SK-N-SH treated with all-trans-retinoic acid at 6 μM for 48 hours (cell line): ENCODE measurements at regions not wholly inside any gene's neighbourhood (a gene's known extent, or its start where the extent isn't known, plus 50 kb on each side); places are given as distances from the start of the nearest gene placed in this dataset.

Source experiments
- ATAC-seq: fragments of 200-7000 bp; cut with Tn5 transposase; 3 replicates; pipeline ENCODE4 v1.9.1; 2020; ENCODE audit warnings: mild to moderate bottlenecking, moderate library complexity
- ARNTL ChIP-seq: fragments of 450-650 bp; formaldehyde crosslinking; IDR thresholded peaks from 2 replicates; pipeline ENCODE4 v1.5.0; 2020; ENCODE audit warnings: low read depth, mild to moderate bottlenecking, moderate library complexity, borderline replicate concordance
- BACH2 ChIP-seq: fragments of 250-450 bp; sonication (Bioruptor Pico); IDR thresholded peaks from 2 replicates; pipeline ENCODE4 v1.9.0; 2021; ENCODE audit warnings: mild to moderate bottlenecking, borderline replicate concordance
- CREB5 ChIP-seq: fragments of 250-450 bp; sonication (Bioruptor Pico); IDR thresholded peaks from 2 replicates; pipeline ENCODE4 v1.5.1; 2020; ENCODE audit warnings: low read depth, mild to moderate bottlenecking, moderate library complexity
- CSDC2 ChIP-seq: fragments of 250-450 bp; sonication (Bioruptor Pico); IDR thresholded peaks from 2 replicates; pipeline ENCODE4 v1.5.0; 2020; ENCODE audit warnings: mild to moderate bottlenecking, moderate library complexity
- CSRNP3 ChIP-seq: fragments of 250-450 bp; sonication (Bioruptor Pico); IDR thresholded peaks from 2 replicates; pipeline ENCODE4 v1.5.1; 2021; ENCODE audit warnings: mild to moderate bottlenecking, moderate library complexity
- ESRRG ChIP-seq: fragments of 250-450 bp; sonication (Bioruptor Pico); IDR thresholded peaks from 2 replicates; pipeline ENCODE4 v1.6.1; 2021; ENCODE audit warnings: mild to moderate bottlenecking
- GLIS3 ChIP-seq: fragments of 250-450 bp; sonication (Bioruptor Pico); IDR thresholded peaks from 2 replicates; pipeline ENCODE4 v1.5.0; 2020; ENCODE audit warnings: mild to moderate bottlenecking, moderate library complexity
- ISL1 ChIP-seq: fragments of 250-450 bp; sonication (Bioruptor Pico); IDR thresholded peaks from 2 replicates; pipeline ENCODE4 v2.1.2; 2022; ENCODE audit warnings: mild to moderate bottlenecking, moderate library complexity
- OSR1 ChIP-seq: fragments of 250-450 bp; sonication (Bioruptor Pico); IDR thresholded peaks from 2 replicates; pipeline ENCODE4 v1.8.0; 2022; ENCODE audit warnings: moderate library complexity, mild to moderate bottlenecking, inconsistent platforms
- PATZ1 ChIP-seq: fragments of 250-450 bp; sonication (Bioruptor Pico); IDR thresholded peaks from 2 replicates; pipeline ENCODE4 v1.8.0; 2020; ENCODE audit warnings: mild to moderate bottlenecking, moderate library complexity, borderline replicate concordance
- POU6F1 ChIP-seq: fragments of 250-450 bp; sonication (Bioruptor Pico); IDR thresholded peaks from 2 replicates; pipeline ENCODE4 v1.8.0; 2021; ENCODE audit warnings: low read depth, mild to moderate bottlenecking, moderate library complexity, borderline replicate concordance
- PPARA ChIP-seq: fragments of 250-450 bp; sonication (Bioruptor Pico); IDR thresholded peaks from 2 replicates; pipeline ENCODE4 v1.5.0; 2020; ENCODE audit warnings: mild to moderate bottlenecking, borderline replicate concordance
- RARB ChIP-seq: fragments of 250-450 bp; sonication (Bioruptor Pico); IDR thresholded peaks from 2 replicates; pipeline ENCODE4 v1.8.0; 2021; ENCODE audit warnings: mild to moderate bottlenecking, moderate library complexity
- SNAI2 ChIP-seq: fragments of 250-450 bp; sonication (Bioruptor Pico); IDR thresholded peaks from 2 replicates; pipeline ENCODE4 v1.5.0; 2020; ENCODE audit warnings: mild to moderate bottlenecking, moderate library complexity
- TOX ChIP-seq: fragments of 250-450 bp; sonication (Bioruptor Pico); IDR thresholded peaks from 2 replicates; pipeline ENCODE4 v1.8.0; 2021; ENCODE audit warnings: mild to moderate bottlenecking, moderate library complexity, borderline replicate concordance
- ZC3H10 ChIP-seq: fragments of 250-450 bp; sonication (Bioruptor Pico); IDR thresholded peaks from 2 replicates; pipeline ENCODE4 v1.5.1; 2021; ENCODE audit warnings: mild to moderate bottlenecking, moderate library complexity
- ZFP3 ChIP-seq: fragments of 250-450 bp; sonication (Bioruptor Pico); IDR thresholded peaks from 2 replicates; pipeline ENCODE4 v1.5.0; 2020; ENCODE audit warnings: mild to moderate bottlenecking, moderate library complexity
- ZFP30 ChIP-seq: fragments of 450-650 bp; formaldehyde crosslinking; IDR thresholded peaks from 2 replicates; pipeline ENCODE4 v1.5.0; 2022; ENCODE audit warnings: mild to moderate bottlenecking, moderate library complexity
- ZNF565 ChIP-seq: fragments of 450-650 bp; formaldehyde crosslinking; conservative IDR thresholded peaks from 2 replicates; pipeline ENCODE4 v1.5.0; 2020; ENCODE audit warnings: low read depth, mild to moderate bottlenecking, moderate library complexity
- ZNF70 ChIP-seq: fragments of 450-650 bp; formaldehyde crosslinking; IDR thresholded peaks from 2 replicates; pipeline ENCODE4 v1.5.0; 2020; ENCODE audit warnings: mild to moderate bottlenecking, moderate library complexity
- ZNF8 ChIP-seq: fragments of 450-650 bp; formaldehyde crosslinking; IDR thresholded peaks from 2 replicates; pipeline ENCODE4 v1.5.0; 2020; ENCODE audit warnings: mild to moderate bottlenecking, moderate library complexity

DNA sequence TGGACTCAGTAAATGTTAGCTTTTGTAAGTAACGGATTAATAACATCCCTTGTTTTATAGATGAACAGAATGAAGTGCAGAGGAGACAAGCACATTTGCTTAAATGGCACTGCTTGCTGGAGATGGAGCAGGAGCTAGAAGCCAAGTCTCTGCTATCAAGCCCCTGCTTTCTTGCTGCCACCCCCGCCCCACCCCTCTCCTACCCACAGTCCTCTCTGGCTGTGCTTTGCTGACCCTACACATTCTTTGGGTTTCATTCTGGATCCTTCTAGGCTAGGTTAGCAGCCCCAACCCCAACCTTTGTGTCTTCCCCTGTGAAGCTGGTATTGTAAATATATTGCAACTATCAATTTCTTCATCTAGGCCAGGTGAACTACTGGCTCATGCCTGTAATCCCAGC, 77.5 kb upstream of the CAPZB start (continued):
- TF ChIP-seq CSRNP3 (CRISPR knock-in tag) (no peak), ZFP30 (CRISPR knock-in tag) (no peak), OSR1 (CRISPR knock-in tag) (no peak), ZNF565 (CRISPR knock-in tag) (no peak), ZNF8 (no peak), TOX (CRISPR knock-in tag) (no peak), ESRRG (CRISPR knock-in tag) (no peak), GLIS3 (CRISPR knock-in tag) (no peak)

DNA sequence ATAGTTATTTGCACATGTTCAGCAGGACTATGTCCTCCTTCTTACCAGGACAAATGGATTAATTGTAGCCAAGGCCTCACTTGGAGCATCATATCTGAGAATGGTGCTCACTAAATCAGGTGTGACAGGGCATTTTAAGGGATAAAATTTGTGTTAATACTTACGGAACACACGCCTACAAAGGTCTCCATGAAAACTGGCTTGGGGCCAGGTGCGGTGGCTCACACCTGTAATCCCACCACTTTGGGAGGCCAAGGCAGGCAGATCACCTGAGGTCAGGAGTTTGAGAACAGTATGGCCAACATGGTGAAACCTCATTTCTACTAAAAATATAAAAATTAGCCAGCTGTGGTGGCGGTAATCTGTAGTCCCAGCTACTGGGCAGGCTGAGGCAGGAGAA, 75.1 kb upstream of the CAPZB start:
- ATAC-seq = no peak

GRCh38 chr1:19559641-19560040, 74.3 kb upstream of the CAPZB start:
- TF ChIP-seq ZFP30 (CRISPR knock-in tag) (no peak), SNAI2 (CRISPR knock-in tag) (no peak), CSRNP3 (CRISPR knock-in tag) (no peak), ZNF565 (CRISPR knock-in tag) (no peak), CSDC2 (CRISPR knock-in tag) (no peak), PATZ1 (CRISPR knock-in tag) (no peak), ZNF70 (no peak), ZFP3 (CRISPR knock-in tag) (no peak), RARB (CRISPR knock-in tag) (no peak), TOX (CRISPR knock-in tag) (no peak)
- ATAC-seq = peak; percentile 72

More for the DNA sequence above, 75.1 kb upstream of the CAPZB start:
- TF ChIP-seq PPARA (CRISPR knock-in tag) (no peak), ARNTL (CRISPR knock-in tag) (no peak), BACH2 (no peak), ZNF70 (no peak), OSR1 (CRISPR knock-in tag) (no peak), ZFP3 (CRISPR knock-in tag) (no peak), CSRNP3 (CRISPR knock-in tag) (no peak), TOX (CRISPR knock-in tag) (no peak), ZFP30 (CRISPR knock-in tag) (no peak), RARB (CRISPR knock-in tag) (no peak), ISL1 (CRISPR knock-in tag) (no peak), CREB5 (CRISPR knock-in tag) (no peak), CSDC2 (CRISPR knock-in tag) (no peak), ZNF565 (CRISPR knock-in tag) (no peak), ZC3H10 (CRISPR knock-in tag) (no peak), SNAI2 (CRISPR knock-in tag) (no peak), POU6F1 (CRISPR knock-in tag) (no peak)
